ENCODE measurements at regions not wholly inside any gene's neighbourhood (a gene's known extent, or its start where the extent isn't known, plus 50 kb on each side); places are given as distances from the start of the nearest gene placed in this dataset.

GRCh38 chr17:63364387-63364786 lies 81.7 kb downstream of the CYB561 start:
- no peak for DNase-seq (ENCODE audit: low read depth)
- H3K27me3 ChIP-seq (ENCODE audit: control insufficient read depth, insufficient read depth, low read length) = no peaks in the 10 kb centered on the region
- peaks cover 2% of the 10 kb centered on the region for H3K36me3 ChIP-seq (ENCODE audit: control insufficient read depth, insufficient read depth, low read length)
- TF ChIP-seq CTCF (IDR thresholded peaks at IDR 0.05; ENCODE audit: insufficient read depth, low read length, poor library complexity, severe bottlenecking) = no peak
- no peak overlapping the region for H3K4me3 ChIP-seq (ENCODE audit: low read depth, low read length)

- peaks cover 2% of the 10 kb centered on the region for H3K36me3 ChIP-seq (ENCODE audit: control insufficient read depth, insufficient read depth, low read length)
- TF ChIP-seq CTCF (IDR thresholded peaks at IDR 0.05; ENCODE audit: insufficient read depth, low read length, poor library complexity, severe bottlenecking) = no peak
- H3K27me3 ChIP-seq (ENCODE audit: control insufficient read depth, insufficient read depth, low read length) = no peaks in the 10 kb centered on the region
- H3K4me3 ChIP-seq (ENCODE audit: low read depth, low read length) = no peak overlapping the region
- DNase-seq (ENCODE audit: low read depth) = no peak
These were observed 81.2 kb downstream of the CYB561 start for GRCh38 chr17:63364944-63365343.

- TF ChIP-seq CTCF (IDR thresholded peaks at IDR 0.05; ENCODE audit: insufficient read depth, low read length, poor library complexity, severe bottlenecking) = no peak
- Histone ChIP-seq H3K4me3 (ENCODE audit: low read depth, low read length) (no peak overlapping the region), H3K36me3 (ENCODE audit: control insufficient read depth, insufficient read depth, low read length) (peaks cover 2% of the 10 kb centered on the region), H3K27me3 (ENCODE audit: control insufficient read depth, insufficient read depth, low read length) (no peaks in the 10 kb centered on the region)
- no peak for DNase-seq (ENCODE audit: low read depth)
These were observed 80.5 kb downstream of the CYB561 start for GRCh38 chr17:63365366-63366240.

- no peak overlapping the region for H3K4me3 ChIP-seq (ENCODE audit: low read depth, low read length)
- H3K36me3 ChIP-seq (ENCODE audit: control insufficient read depth, insufficient read depth, low read length) = peaks cover 2% of the 10 kb centered on the region
- no peak for DNase-seq (ENCODE audit: low read depth)
- no peaks in the 10 kb centered on the region for H3K27me3 ChIP-seq (ENCODE audit: control insufficient read depth, insufficient read depth, low read length)
- TF ChIP-seq CTCF (IDR thresholded peaks at IDR 0.05; ENCODE audit: insufficient read depth, low read length, poor library complexity, severe bottlenecking) = no peak
These were observed 79.9 kb downstream of the CYB561 start for GRCh38 chr17:63366241-63366566.

GRCh38 chr17:63369233-63369632 lies 76.9 kb downstream of the CYB561 start:
- no peak for TF ChIP-seq CTCF (IDR thresholded peaks at IDR 0.05; ENCODE audit: insufficient read depth, low read length, poor library complexity, severe bottlenecking)
- no peak for DNase-seq (ENCODE audit: low read depth)
- H3K27me3 ChIP-seq (ENCODE audit: control insufficient read depth, insufficient read depth, low read length) = no peaks in the 10 kb centered on the region
- H3K4me3 ChIP-seq (ENCODE audit: low read depth, low read length) = no peak overlapping the region
- no peaks in the 10 kb centered on the region for H3K36me3 ChIP-seq (ENCODE audit: control insufficient read depth, insufficient read depth, low read length)

- Histone ChIP-seq H3K36me3 (ENCODE audit: control insufficient read depth, insufficient read depth, low read length) (no peaks in the 10 kb centered on the region), H3K27me3 (ENCODE audit: control insufficient read depth, insufficient read depth, low read length) (no peaks in the 10 kb centered on the region), H3K4me3 (ENCODE audit: low read depth, low read length) (no peak overlapping the region)
- no peak for TF ChIP-seq CTCF (IDR thresholded peaks at IDR 0.05; ENCODE audit: insufficient read depth, low read length, poor library complexity, severe bottlenecking)
- DNase-seq (ENCODE audit: low read depth) = no peak
These were observed 75.4 kb downstream of the CYB561 start for GRCh38 chr17:63370696-63371095.

Measured in kidney epithelial cell (primary cell).